NCI-H82 treated with DMSO at 0.1 percent for 48 hours (cell line): ENCODE measurements at regions not wholly inside any gene's neighbourhood (a gene's known extent, or its start where the extent isn't known, plus 50 kb on each side); places are given as distances from the start of the nearest gene placed in this dataset.
"Not testable (repeated sequence)": the region's sequence is repeated elsewhere in the genome, so short reads cannot be mapped to it uniquely, and the experiment has no call there.

ENCODE experiments used
- DNase-seq: peaks from one replicate; lab custom pipeline; 2025; ENCODE audit not compliant: unreplicated experiment; lab: John Stamatoyannopoulos, UW

DNA sequence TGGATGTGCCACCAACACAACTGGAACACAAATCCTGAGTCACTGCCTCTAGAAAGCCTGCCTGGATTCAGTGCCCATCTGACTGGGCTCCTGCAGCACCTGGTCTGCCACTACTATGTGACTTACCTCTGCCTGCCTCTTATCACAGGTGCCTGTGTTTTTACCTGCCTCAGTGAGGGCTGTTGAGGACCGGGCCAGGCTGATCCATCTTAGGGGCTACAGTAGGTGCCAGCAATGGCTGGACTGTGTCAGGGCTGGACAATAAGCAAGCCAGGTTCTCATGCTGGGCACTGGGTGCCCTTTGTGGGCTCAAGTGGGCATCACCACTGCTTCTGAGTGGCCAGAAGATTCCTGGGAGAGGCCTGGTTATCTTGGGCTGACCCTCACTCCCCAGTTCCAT is 948.6 kb upstream of the TPTE start:
- DNase-seq, result not testable (repeated sequence)

- DNase-seq, result not testable (repeated sequence)
These were observed 947.9 kb upstream of the TPTE start for GRCh38 chr21:9573528-9573927.

DNA sequence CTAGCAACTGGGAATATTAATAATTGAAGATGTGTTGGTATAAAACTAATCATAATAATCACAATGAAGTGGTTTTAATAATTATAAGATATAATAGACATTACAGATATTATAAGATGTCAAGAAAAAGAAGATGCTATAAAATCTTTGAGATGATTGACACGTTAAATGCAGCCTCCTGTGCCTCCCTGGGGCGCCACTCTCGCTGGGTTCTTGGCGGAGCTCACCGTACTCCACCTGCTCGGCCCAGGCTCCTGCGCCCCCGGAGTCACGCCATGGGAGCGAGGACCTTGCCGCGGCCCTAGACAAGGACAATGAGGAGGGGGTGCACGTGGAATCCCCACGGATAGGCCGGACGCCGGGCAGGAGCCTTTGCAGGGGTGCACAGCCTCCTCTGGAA is 942.1 kb upstream of the TPTE start:
- not testable (repeated sequence) for DNase-seq

DNA sequence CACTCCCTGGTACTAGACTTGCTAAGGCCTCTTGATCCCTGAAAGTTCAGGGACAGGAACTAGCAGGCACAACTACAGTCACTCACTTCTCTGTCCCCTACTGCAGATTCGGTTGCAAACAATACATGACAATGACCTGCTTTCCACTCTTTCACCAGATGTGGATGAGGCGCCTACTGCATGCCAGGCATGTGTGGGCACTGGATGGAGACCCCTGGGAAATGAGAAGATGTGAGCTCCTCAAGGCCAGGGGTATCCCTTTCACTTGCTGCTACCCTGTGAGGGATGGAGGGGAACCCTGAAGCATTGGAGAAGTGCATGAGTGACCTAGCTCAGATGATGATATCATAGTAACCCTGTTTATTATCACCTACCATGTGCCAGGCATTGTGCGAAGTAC is 933.4 kb upstream of the TPTE start:
- DNase-seq, result not testable (repeated sequence)

DNA sequence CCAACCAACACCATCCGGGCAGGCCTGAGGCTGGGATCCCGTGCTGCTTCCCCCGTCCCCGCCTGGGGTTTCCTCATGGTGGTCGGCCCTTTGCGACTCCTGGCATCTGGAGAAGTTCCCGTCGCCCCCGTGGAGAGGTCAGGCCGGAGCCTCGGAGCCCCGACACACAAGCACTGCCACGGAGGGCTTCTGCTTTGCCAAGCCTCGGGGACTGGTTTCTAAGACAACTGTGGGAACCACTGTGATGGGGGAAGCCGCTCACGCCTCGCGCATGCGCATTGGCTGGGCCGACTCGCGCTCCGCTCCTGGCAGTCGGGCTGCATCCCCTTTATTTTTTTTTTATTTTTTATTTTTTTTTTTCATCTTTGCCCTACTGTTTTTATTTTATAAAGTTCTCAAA is 928.8 kb upstream of the TPTE start:
- not testable (repeated sequence) for DNase-seq

DNA sequence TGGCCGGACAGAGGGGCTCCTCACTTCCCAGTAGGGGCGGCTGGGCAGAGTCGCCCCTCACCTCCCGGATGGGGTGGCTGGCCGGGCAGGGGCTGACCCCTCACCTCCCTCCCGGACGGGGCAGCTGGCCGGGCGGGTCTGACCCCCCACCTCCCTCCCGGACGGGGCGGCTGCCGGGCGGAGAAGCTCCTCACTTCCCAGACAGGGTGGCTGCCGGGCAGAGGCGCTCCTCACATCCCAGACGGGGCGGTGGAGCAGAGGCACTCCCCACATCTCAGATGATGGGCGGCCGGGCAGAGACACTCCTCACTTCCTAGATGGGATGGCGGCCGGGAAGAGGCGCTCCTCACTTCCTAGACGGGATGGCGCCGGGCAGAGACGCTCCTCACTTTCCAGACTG is 927.7 kb upstream of the TPTE start:
- not testable (repeated sequence) for DNase-seq

- DNase-seq, result not testable (repeated sequence)
These were observed 907.4 kb upstream of the TPTE start for GRCh38 chr21:9614011-9614410.

- not testable (repeated sequence) for DNase-seq
These were observed 900.1 kb upstream of the TPTE start for GRCh38 chr21:9621121-9621793.

GRCh38 chr21:9628051-9628450 is 893.3 kb upstream of the TPTE start:
- not testable (repeated sequence) for DNase-seq

- DNase-seq, result not testable (repeated sequence)
These were observed 874.0 kb upstream of the TPTE start for GRCh38 chr21:9647409-9647808.

- DNase-seq, result not testable (repeated sequence)
These were observed 873.1 kb upstream of the TPTE start for GRCh38 chr21:9648331-9648730.

- DNase-seq, result not testable (repeated sequence)
These were observed 872.2 kb upstream of the TPTE start for GRCh38 chr21:9648947-9649720.

- not testable (repeated sequence) for DNase-seq
These were observed 868.6 kb upstream of the TPTE start for GRCh38 chr21:9652819-9653218.

DNA sequence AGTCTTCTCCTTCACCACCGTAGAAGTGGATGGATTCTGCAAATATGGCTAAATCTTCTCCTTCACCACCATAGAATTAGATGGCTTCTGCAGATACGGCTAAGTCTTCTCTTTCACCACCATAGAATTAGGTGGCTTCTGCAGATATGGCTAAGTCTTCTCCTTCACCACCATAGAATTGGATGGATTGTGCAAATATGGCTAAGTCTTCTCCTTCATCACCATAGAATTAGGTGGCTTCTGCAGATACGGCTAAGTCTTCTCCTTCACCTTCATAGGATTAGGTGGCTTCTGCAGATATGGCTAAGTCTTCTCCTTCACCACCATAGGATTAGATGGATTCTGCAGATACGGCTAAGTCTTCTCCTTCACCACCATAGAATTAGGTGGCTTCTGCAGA is 866.2 kb upstream of the TPTE start:
- not testable (repeated sequence) for DNase-seq

- not testable (repeated sequence) for DNase-seq
These were observed 864.9 kb upstream of the TPTE start for GRCh38 chr21:9656455-9656854.

DNA sequence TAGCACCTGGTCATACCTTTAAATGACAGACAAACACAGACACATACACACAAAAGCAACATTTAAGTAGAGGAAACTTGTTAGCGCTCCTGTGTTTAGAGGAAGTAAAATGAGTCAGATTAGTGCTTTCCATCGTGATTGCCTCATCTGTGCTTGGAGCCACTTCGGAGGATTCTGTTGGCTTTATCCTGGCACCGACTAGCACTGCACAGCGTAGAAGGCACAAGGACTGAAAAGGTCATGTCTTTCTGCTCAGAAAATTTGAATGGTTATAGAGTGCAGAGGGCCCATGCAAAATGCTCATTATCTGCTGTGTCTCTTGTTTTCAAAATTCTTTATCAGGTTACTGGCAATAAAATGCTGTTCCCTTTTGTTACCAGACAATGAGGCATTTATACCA is 863.6 kb upstream of the TPTE start:
- DNase-seq, result not testable (repeated sequence)

- not testable (repeated sequence) for DNase-seq
These were observed 861.5 kb upstream of the TPTE start for GRCh38 chr21:9659877-9660276.

DNA sequence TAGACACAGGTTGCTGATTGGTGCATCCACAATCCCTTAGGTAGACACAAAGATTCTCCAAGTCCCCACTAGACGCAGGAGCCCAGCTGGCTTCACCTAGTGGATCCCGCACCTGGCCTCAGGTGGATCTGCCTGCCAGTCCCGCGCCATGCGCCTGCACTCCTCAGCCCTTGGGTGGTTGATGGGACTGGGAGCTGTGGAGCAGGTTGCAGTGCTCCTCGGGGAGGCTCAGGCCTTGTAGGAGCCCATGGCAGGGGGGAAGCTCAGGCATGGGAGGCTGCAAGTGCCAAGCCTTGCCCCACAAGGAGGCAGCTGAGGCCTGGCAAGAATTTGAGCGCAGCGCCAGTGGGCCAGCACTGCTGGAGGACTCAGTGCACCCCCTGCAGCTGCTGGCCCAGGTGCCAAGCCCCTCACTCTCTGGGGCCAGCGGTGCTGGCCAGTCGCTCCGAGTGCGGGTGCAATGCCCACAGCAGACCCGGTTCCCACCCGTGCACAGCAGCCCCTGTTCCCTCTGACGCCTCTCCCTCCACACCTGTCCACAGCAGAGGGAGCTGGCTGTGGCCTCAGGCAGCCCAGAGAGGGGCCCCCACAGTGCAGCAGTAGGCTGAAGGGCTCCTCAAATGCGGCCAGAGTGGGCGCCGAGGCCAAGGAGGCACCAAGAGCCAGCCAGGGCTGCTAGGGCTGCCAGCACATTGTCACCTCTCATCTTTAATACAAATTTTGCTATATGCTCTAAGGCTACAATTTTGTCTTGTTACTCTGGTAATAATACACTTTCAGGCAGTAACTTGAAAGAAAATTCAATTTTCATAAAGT is 857.3 kb upstream of the TPTE start:
- DNase-seq, result not testable (repeated sequence)

DNA sequence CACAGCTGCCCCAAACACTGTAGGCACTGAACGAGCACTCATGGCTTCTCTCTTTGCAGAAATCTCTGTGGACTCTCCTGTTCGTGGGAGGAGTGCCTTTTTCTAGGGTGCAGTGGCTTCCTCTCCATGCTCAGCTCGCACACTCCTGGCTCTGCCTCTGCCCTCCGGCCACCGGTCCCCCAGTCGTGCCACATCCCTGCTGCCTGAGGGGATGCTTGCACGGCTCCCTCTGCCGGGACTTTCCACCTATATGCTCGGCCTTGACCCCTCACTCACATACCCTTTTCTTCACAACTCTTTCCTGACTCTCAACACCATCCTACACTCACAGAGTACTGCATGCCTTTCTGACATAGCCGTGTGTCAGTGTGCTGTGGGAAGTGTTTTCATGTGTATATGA is 845.6 kb upstream of the TPTE start:
- DNase-seq, result not testable (repeated sequence)

GRCh38 chr21:9679029-9679428 is 842.4 kb upstream of the TPTE start:
- DNase-seq, result not testable (repeated sequence)

GRCh38 chr21:9688945-9689344 is 832.4 kb upstream of the TPTE start:
- DNase-seq, result not testable (repeated sequence)
